NCI-H146 (cell line): ENCODE measurements at regions not wholly inside any gene's neighbourhood (a gene's known extent, or its start where the extent isn't known, plus 50 kb on each side); places are given as distances from the start of the nearest gene placed in this dataset.
"Not testable (repeated sequence)": the region's sequence is repeated elsewhere in the genome, so short reads cannot be mapped to it uniquely, and the experiment has no call there.

Experiments used
- DNase-seq: peaks from one replicate; lab custom pipeline; 2025; lab: John Stamatoyannopoulos, UW

GRCh38 chr14:25868521-25869314 lies 729.1 kb downstream of the NOVA1 start:
- DNase-seq: no peak

GRCh38 chr14:25861406-25861805 lies 736.4 kb downstream of the NOVA1 start:
- DNase-seq: no peak

DNA sequence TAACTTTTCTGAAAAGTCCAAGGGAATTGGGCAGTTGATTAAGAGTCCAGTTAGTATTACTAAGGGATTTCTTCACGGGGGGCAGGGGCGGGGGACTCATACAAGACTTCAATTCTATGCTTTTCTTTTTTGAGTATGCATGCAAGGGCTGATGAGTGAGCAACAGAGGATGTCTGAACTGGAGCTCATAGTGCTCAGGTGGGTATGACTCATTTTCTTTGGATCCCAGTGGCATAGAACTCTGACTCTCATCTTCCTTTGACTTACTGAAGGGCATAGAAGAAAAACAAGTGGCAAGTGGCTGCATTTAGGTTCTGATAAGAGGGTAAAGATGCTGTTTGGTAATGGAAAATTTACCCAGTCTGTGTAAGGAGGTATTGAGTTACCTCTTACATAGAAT lies 749.2 kb downstream of the NOVA1 start:
- DNase-seq: no peak

DNA sequence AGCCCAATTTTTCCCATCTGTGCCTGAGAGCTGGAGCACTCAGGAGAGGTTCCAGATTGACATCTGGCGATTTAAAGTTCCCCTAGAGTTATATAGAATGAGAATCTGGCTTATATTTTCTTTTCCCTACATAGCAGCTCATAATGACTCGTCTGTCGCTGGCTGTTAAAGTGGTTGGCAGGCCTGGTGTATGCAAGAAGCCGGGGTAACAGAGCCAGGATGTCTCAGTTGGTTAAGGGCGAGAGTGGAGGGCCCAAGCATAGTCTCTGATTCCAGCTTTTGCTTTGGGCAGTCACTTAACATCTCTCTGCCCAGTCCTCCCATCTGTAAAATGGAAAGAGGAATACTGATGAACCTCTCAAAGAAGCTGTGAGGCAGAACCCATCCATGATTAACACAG lies 751.6 kb downstream of the NOVA1 start:
- DNase-seq: no peak

GRCh38 chr14:25843481-25844470 lies 754.1 kb downstream of the NOVA1 start:
- no peak for DNase-seq

- DNase-seq: no peak
Measured at GRCh38 chr14:25841226-25841625, 756.6 kb downstream of the NOVA1 start.

- DNase-seq: no peak
Measured at GRCh38 chr14:25837551-25837965, 760.3 kb downstream of the NOVA1 start.

DNA sequence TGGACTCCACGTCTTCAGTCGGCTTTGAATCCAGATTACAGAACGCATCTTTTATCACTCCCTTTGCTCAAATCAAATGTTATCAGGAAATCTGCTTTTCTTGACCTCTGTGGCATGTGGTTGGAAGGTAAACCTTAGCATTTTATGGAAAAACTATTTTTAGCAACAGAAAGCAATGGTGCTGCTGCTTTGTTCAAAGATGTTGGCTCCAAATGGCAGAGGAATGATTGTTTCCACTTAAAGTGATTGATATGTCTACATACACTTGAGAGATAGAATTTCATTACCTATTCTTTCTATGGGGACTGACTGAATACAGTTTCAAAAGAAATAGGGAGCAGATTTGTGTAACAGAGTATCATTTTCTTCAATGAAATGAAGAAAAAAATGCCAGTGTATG lies 761.2 kb downstream of the NOVA1 start:
- DNase-seq: peak; percentile 82

DNA sequence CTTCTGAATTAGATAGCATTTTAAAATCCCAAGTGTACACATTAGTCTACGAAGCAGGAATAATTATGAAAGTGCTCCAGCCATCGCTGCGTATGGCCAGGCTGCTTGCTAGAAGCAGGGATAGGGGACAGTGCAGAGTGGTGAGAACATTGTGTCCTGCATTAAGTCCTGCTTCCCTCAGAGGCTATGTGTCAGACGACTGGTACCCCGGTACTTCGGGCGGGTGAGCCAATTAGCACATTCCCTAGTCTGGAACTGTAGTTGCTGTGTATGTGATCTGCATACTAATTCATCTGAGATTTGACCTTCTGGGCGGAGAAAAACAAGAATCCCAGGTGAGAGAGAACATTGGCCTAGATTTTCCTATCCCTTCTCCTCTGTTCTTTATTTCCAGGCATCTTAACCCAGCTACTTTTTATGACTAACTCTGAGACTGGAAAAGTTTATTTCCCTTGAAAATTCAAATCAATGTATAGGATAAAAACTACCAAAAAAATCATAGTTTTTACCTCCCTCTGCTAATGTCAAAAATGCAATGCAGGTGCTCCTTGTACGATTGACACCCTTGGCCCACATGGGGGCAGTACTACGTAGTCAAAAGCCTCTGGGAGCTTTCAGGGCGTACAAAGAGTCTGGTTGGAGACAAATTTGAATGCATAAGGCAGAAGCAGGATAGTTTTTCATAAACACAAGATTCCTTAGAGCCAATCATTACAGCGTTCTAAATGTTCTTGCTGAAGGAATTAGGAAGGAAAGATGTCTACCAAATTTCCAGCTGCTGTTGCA lies 764.3 kb downstream of the NOVA1 start:
- peak; percentile 85 for DNase-seq

GRCh38 chr14:25832585-25832984 lies 765.2 kb downstream of the NOVA1 start:
- peak; percentile 35 for DNase-seq

DNA sequence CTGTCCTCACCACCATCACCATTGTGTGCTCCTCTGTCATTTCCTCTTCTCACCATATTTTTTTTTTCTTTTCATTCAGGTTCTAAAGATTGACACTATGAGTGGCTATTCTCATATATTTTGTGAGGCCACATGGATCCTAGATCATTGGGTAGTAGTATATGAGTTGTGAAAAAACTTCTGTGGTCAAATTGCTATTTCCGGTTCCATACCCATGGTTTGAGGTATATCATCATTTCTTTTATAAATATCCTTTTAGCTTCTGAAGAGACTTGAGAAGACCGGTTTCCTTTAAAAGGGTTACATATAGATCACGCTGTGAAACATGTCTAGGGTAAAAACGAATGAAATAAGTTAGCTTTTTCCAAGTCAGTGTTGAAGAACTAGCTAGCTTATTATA lies 769.3 kb downstream of the NOVA1 start:
- no peak for DNase-seq

GRCh38 chr14:25826105-25826504 lies 771.7 kb downstream of the NOVA1 start:
- DNase-seq: no peak

- no peak for DNase-seq
Measured at GRCh38 chr14:25820368-25820767, 770.4 kb upstream of the STXBP6 start.

GRCh38 chr14:25814622-25815021 lies 764.7 kb upstream of the STXBP6 start:
- not testable (repeated sequence) for DNase-seq

- DNase-seq: no peak
Measured at GRCh38 chr14:25803386-25804018, 753.6 kb upstream of the STXBP6 start.

DNA sequence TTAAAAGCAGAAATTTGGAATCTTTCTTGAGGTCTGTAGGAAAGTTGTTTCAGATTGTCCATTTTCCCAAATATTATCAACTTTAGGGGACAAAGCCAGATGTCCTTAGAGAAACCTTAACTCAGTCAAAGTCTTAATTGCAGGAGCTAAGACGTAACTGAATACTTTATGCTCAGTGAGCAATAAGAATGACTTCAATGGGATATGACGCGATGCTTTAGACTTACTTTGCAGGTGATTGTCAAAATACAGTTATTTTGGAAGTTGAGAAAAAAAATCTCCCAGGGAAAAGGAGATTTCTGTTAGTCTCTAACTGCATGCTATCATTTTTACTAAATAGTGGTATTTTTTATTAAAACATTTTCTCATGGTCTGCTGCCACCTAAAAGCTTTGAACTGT lies 750.9 kb upstream of the STXBP6 start:
- DNase-seq: no peak

DNA sequence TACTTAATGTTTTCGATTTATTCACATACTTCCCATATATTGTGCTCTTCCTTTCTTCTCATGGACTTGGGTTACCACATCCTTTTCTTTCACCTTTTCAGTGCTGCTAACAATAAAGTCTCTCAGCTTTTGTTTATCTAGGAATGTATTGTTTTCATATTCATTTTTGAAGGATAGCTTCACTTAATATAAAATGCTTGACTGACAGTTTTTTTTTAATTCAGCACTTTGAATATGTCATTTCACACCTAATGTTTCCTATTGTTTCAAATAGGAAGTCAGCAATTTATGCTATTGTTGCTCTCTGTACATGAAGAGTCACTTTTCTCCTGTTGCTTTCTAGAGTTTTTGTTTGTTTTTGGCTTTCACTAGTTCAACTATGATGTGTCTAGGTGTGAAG lies 738.3 kb upstream of the STXBP6 start:
- DNase-seq: no peak

DNA sequence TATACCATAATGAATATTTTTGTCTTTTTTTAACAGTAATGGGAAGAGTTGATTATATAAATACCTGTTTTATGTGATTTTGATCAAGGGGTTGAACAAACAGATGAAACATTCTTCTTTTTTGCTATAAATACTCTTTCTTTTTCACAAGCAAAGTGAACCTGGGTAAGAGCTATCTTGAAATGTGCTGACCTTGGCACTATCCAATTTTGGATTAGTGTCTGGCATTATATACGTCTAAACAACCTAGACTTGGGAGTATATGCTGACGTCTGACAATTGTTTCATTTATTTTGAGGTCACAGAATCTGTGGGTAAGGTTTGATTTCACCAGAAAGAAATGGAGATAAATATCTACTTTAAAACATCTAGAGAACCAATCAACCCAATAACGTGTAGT lies 716.0 kb upstream of the STXBP6 start:
- no peak for DNase-seq

DNA sequence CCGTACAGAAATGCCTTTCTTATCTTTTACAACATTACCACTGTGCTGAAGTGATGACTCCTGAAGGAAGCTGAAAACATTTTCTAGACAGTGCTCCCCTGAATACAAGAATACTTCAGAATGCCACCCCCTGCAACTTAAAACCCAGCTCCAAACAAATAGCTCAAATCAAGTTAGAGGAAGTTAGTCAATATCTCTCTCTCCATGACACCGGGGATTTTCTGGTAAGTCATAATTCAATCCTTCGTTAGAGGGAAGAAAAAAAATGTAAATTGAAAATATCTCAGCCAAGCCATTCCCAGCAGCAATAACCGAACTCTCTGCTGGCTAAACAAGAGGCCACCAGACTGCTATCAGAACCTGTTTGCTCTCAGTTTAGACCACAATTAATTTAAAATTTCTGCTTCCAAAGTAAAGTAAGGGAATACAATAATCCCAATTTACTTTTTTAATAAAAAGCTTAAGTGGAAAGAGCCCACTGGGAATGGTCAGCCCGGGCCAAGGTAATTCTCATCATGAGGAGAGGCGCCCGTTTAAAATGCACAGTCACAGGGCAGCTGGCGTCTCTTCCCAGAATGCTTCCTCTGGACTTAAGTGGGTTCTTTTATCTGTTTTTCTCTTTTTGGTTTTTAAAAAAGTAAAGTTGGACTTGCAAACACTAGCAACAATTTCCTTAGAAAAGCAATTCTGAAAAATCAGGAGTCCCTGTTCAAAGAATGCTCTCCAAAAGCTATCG lies 710.1 kb upstream of the STXBP6 start:
- no peak for DNase-seq

GRCh38 chr14:25759256-25759655 lies 709.3 kb upstream of the STXBP6 start:
- DNase-seq: no peak

GRCh38 chr14:25757364-25757763 lies 707.4 kb upstream of the STXBP6 start:
- DNase-seq: no peak
